MM.1S (cell line): ENCODE measurements at regions not wholly inside any gene's neighbourhood (a gene's known extent, or its start where the extent isn't known, plus 50 kb on each side); places are given as distances from the start of the nearest gene placed in this dataset.

Source experiments
- DNase-seq: peaks from one replicate; pipeline ENCODE4 v3.0.0-alpha.2; 2015
- H2AFZ ChIP-seq: fragments of 300-600 bp; sonication (generic); 2 replicates; pipeline ENCODE4 v1.6.0; 2016; ENCODE audit warnings: antibody characterized with exemption, low read length
- H3F3A ChIP-seq: fragments of 300-600 bp; sonication (generic); 2 replicates; pipeline ENCODE4 v1.6.1; 2016; ENCODE audit warnings: mild to moderate bottlenecking, antibody characterized with exemption, low read length, moderate library complexity, mixed read lengths; ENCODE audit not compliant: insufficient read depth
- H3K27ac ChIP-seq: fragments of 300-600 bp; sonication (generic); 2 replicates; pipeline ENCODE4 v1.5.1; 2016; ENCODE audit warnings: mild to moderate bottlenecking, low read length
- H3K27me3 ChIP-seq: fragments of 300-600 bp; sonication (generic); replicated peaks from 2 replicates; pipeline ENCODE4 v1.6.0; 2016; ENCODE audit warnings: low read length; ENCODE audit not compliant: insufficient read depth
- H3K36me3 ChIP-seq: fragments of 300-600 bp; sonication (generic); replicated peaks from 2 replicates; pipeline ENCODE4 v1.6.1; 2016; ENCODE audit warnings: mild to moderate bottlenecking, low read length, mixed read lengths; ENCODE audit not compliant: insufficient read depth
- H3K4me1 ChIP-seq: fragments of 300-600 bp; sonication (generic); 2 replicates; pipeline ENCODE4 v1.6.1; 2016; ENCODE audit warnings: low read length, mixed read lengths
- H3K4me2 ChIP-seq: fragments of 300-600 bp; sonication (generic); 2 replicates; pipeline ENCODE4 v1.6.0; 2016; ENCODE audit warnings: low read depth, low read length
- H3K4me3 ChIP-seq: fragments of 300-600 bp; sonication (generic); 2 replicates; pipeline ENCODE4 v1.5.1; 2016; ENCODE audit warnings: low read length, mixed read lengths
- H3K79me2 ChIP-seq: fragments of 300-600 bp; sonication (generic); 2 replicates; pipeline ENCODE4 v1.6.1; 2016; ENCODE audit warnings: mixed run types, low read length, mixed read lengths
- H3K9ac ChIP-seq: fragments of 300-600 bp; sonication (generic); 2 replicates; pipeline ENCODE4 v1.6.1; 2016; ENCODE audit warnings: low read length, mixed read lengths
- H3K9me2 ChIP-seq: fragments of 300-600 bp; sonication (generic); replicated peaks from 2 replicates; pipeline ENCODE4 v1.6.1; 2016; ENCODE audit warnings: mild to moderate bottlenecking, low read length, mixed read lengths; ENCODE audit not compliant: insufficient read depth
- H3K9me3 ChIP-seq: fragments of 300-600 bp; sonication (generic); replicated peaks from 2 replicates; pipeline ENCODE4 v1.6.1; 2016; ENCODE audit warnings: mild to moderate bottlenecking, low read length, mixed read lengths; ENCODE audit not compliant: insufficient read depth
- H4K20me1 ChIP-seq: fragments of 300-600 bp; sonication (generic); 2 replicates; pipeline ENCODE4 v1.6.1; 2016; ENCODE audit warnings: mild to moderate bottlenecking, low read length, moderate library complexity, mixed read lengths; ENCODE audit not compliant: insufficient read depth
- CTCF ChIP-seq: fragments of 300-600 bp; sonication (generic); IDR thresholded peaks from 2 replicates; pipeline ENCODE4 v1.5.1; 2016; ENCODE audit warnings: antibody characterized with exemption, low read length, mixed read lengths
- EZH2 ChIP-seq: fragments of 300-600 bp; sonication (generic); optimal IDR thresholded peaks from 2 replicates; pipeline ENCODE3; 2017; ENCODE audit warnings: low read depth, mild to moderate bottlenecking, antibody characterized with exemption, low read length, mixed read lengths
- EZH2phosphoT487 ChIP-seq: fragments of 300-600 bp; sonication (generic); IDR thresholded peaks from 2 replicates; pipeline ENCODE4 v1.6.1; 2018; ENCODE audit warnings: antibody characterized with exemption, low read length

GRCh38 chr12:60704171-60704914 lies 1108.5 kb downstream of the SLC16A7 start:
- no peak overlapping the region for H3K9ac ChIP-seq
- H3K27me3 ChIP-seq: no peaks in the 10 kb centered on the region
- H4K20me1 ChIP-seq: no peaks in the 10 kb centered on the region
- no peak overlapping the region for H3K4me2 ChIP-seq
- H3F3A ChIP-seq: no peaks in the 10 kb centered on the region
- H2AFZ ChIP-seq: no peak overlapping the region
- DNase-seq: no peak
- H3K4me3 ChIP-seq: no peak overlapping the region
- H3K27ac ChIP-seq: no peak overlapping the region
- H3K9me2 ChIP-seq: no peaks in the 10 kb centered on the region
- TF ChIP-seq EZH2phosphoT487: no peak
- TF ChIP-seq EZH2: no peak
- TF ChIP-seq CTCF: no peak
- no peaks in the 10 kb centered on the region for H3K36me3 ChIP-seq
- H3K79me2 ChIP-seq: no peaks in the 10 kb centered on the region
- H3K9me3 ChIP-seq: no peaks in the 10 kb centered on the region
- H3K4me1 ChIP-seq: no peaks in the 10 kb centered on the region

GRCh38 chr12:60710246-60710645 lies 1114.4 kb downstream of the SLC16A7 start:
- no peak overlapping the region for H2AFZ ChIP-seq
- no peak overlapping the region for H3K4me3 ChIP-seq
- H3K9me2 ChIP-seq: no peaks in the 10 kb centered on the region
- no peaks in the 10 kb centered on the region for H3K36me3 ChIP-seq
- H3K4me1 ChIP-seq: no peaks in the 10 kb centered on the region
- H3K9me3 ChIP-seq: no peaks in the 10 kb centered on the region
- no peaks in the 10 kb centered on the region for H3F3A ChIP-seq
- no peak for DNase-seq
- H3K4me2 ChIP-seq: no peak overlapping the region
- H3K79me2 ChIP-seq: no peaks in the 10 kb centered on the region
- no peak overlapping the region for H3K9ac ChIP-seq
- H3K27me3 ChIP-seq: no peaks in the 10 kb centered on the region
- H4K20me1 ChIP-seq: no peaks in the 10 kb centered on the region
- no peak for TF ChIP-seq CTCF
- no peak for TF ChIP-seq EZH2phosphoT487
- no peak for TF ChIP-seq EZH2
- no peak overlapping the region for H3K27ac ChIP-seq

GRCh38 chr12:60714141-60714900 lies 1118.5 kb downstream of the SLC16A7 start:
- TF ChIP-seq CTCF: no peak
- TF ChIP-seq EZH2phosphoT487: no peak
- TF ChIP-seq EZH2: no peak

More at GRCh38 chr12:60714141-60714900, 1118.5 kb downstream of the SLC16A7 start:
- DNase-seq: no peak
- H3K9me3 ChIP-seq: no peaks in the 10 kb centered on the region
- H3K27ac ChIP-seq: no peak overlapping the region
- H3F3A ChIP-seq: no peaks in the 10 kb centered on the region
- no peak overlapping the region for H3K4me2 ChIP-seq
- H3K79me2 ChIP-seq: no peaks in the 10 kb centered on the region
- no peaks in the 10 kb centered on the region for H3K9me2 ChIP-seq
- no peaks in the 10 kb centered on the region for H3K36me3 ChIP-seq
- H3K27me3 ChIP-seq: no peaks in the 10 kb centered on the region
- H2AFZ ChIP-seq: no peak overlapping the region
- H3K4me3 ChIP-seq: no peak overlapping the region
- H4K20me1 ChIP-seq: no peaks in the 10 kb centered on the region
- H3K4me1 ChIP-seq: no peaks in the 10 kb centered on the region
- no peak overlapping the region for H3K9ac ChIP-seq
